K562 (cell line): ENCODE measurements at regions not wholly inside any gene's neighbourhood (a gene's known extent, or its start where the extent isn't known, plus 50 kb on each side); places are given as distances from the start of the nearest gene placed in this dataset.

Experiments
- ATAC-seq: fragments of 200-7000 bp; cut with Tn5 transposase; 3 replicates; pipeline ENCODE4 v1.9.1; 2020; ENCODE audit warnings: moderate library complexity
- BruUV-seq: library from RNA; stranded (reverse); fragments of 400-500 nt; replicated peaks from 2 replicates; lab custom pipeline; 2021; lab: Mats Ljungman, UMichigan
- CTCF ChIA-PET: fragments of 300-600 bp; formaldehyde crosslinking; extraction: SDS; loops from one replicate; lab custom pipeline; 2021; ENCODE audit warnings: low intra/inter-chr PET ratio; lab: Yijun Ruan, JAX
- POLR2A ChIA-PET: fragments of 300-600, 350-650 bp; sonication (Branson Sonifier 250); formaldehyde crosslinking; extraction: SDS; loops from one replicate; lab custom pipeline; 2021; ENCODE audit warnings: antibody characterized with exemption, inconsistent platforms; lab: Yijun Ruan, JAX
- DNase-seq, 4 experiments: peaks; one replicate each; pipeline versions ENCODE4 v3.0.0 to v3.0.0-alpha.2; 2011 to 2018; ENCODE audit warnings: low spot score in 3 of 4, mixed read lengths in 3 of 4; ENCODE audit errors: extremely low read depth in 1 of 4
- FAIRE-seq: peaks from 2 replicates; lab custom pipeline; 2011; peaks lifted over from hg19 to GRCh38; lab: Jason Lieb, UNC
- H2AFZ ChIP-seq: 2 replicates; pipeline ENCODE4 v1.6.0; 2011; ENCODE audit warnings: low read depth, low read length, control low read depth, inconsistent platforms
- H3K27ac ChIP-seq: fragments of 200-600 bp; 3 replicates; pipeline ENCODE4 v1.8.0; 2011; ENCODE audit warnings: low read depth, mild to moderate bottlenecking, control low read depth, inconsistent platforms, low read length, moderate library complexity, mixed read lengths; ENCODE audit errors: extremely low read depth
- H3K27me3 ChIP-seq, 2 experiments: fragments of 300-600 bp in 1 of 2; 2 replicates in 1 of 2; 3 replicates in 1 of 2; pipeline versions ENCODE4 v1.6.0 to v1.8.0; 2011; ENCODE audit warnings: inconsistent platforms in 2 of 2, low read length in 2 of 2, mild to moderate bottlenecking in 1 of 2, mixed read lengths in 1 of 2, moderate library complexity in 1 of 2; ENCODE audit not compliant: control insufficient read depth in 2 of 2, insufficient read depth in 2 of 2
- H3K36me3 ChIP-seq: fragments of 300-600 bp; 3 replicates; pipeline ENCODE4 v1.8.0; 2011; ENCODE audit warnings: mild to moderate bottlenecking, low read length, inconsistent platforms; ENCODE audit not compliant: control insufficient read depth, insufficient read depth
- H3K4me1 ChIP-seq, 2 experiments: fragments of 200-600 bp in 1 of 2; replicated peaks in 1 of 2; 2 replicates in 1 of 2; 3 replicates in 1 of 2; pipeline versions ENCODE4 v1.5.1 to v1.8.0; 2011; ENCODE audit warnings: inconsistent platforms in 2 of 2, low read length in 2 of 2, mild to moderate bottlenecking in 1 of 2, mixed read lengths in 1 of 2, moderate library complexity in 1 of 2; ENCODE audit not compliant: control insufficient read depth in 2 of 2, insufficient read depth in 2 of 2
- H3K4me2 ChIP-seq: 2 replicates; pipeline ENCODE4 v1.6.1; 2011; ENCODE audit warnings: low read length, control low read depth, inconsistent platforms, mixed read lengths; ENCODE audit not compliant: insufficient read depth
- H3K4me3 ChIP-seq: fragments of 200-600 bp; sonication (generic), shearing (Covaris generic); 2 replicates; pipeline ENCODE4 v1.5.1; 2016; ENCODE audit warnings: control low read depth, inconsistent platforms
- H3K79me2 ChIP-seq: fragments of 200-600 bp; 3 replicates; pipeline ENCODE4 v1.8.0; 2011; ENCODE audit warnings: low read length, inconsistent platforms; ENCODE audit not compliant: control insufficient read depth, insufficient read depth
- H3K9ac ChIP-seq, 2 experiments: 2 replicates each; pipeline versions ENCODE4 v1.6.0 to v1.6.1; 2011; ENCODE audit warnings: low read depth in 2 of 2, low read length in 2 of 2, control low read depth in 1 of 2, inconsistent platforms in 1 of 2, mild to moderate bottlenecking in 1 of 2, mixed read lengths in 1 of 2; ENCODE audit not compliant: insufficient read depth in 1 of 2
- H3K9me1 ChIP-seq: one replicate; pipeline ENCODE4 v1.6.0; 2011; ENCODE audit warnings: inconsistent platforms, mild to moderate bottlenecking, low read length, moderate library complexity; ENCODE audit not compliant: control insufficient read depth, insufficient read depth
- H3K9me3 ChIP-seq: replicated peaks from 2 replicates; pipeline ENCODE4 v1.5.1; 2011; ENCODE audit warnings: low read depth, low read length, inconsistent platforms; ENCODE audit not compliant: control insufficient read depth, insufficient read depth
- H4K20me1 ChIP-seq: replicated peaks from 2 replicates; pipeline ENCODE4 v1.6.1; 2011; ENCODE audit warnings: low read length, inconsistent platforms, mixed read lengths; ENCODE audit not compliant: control insufficient read depth, insufficient read depth
- BHLHE40 ChIP-seq: IDR thresholded peaks from 2 replicates; pipeline ENCODE4 v1.6.1; 2011; ENCODE audit warnings: low read length, improper control_type of control experiment
- CTCF ChIP-seq, 3 experiments: IDR thresholded peaks in 2 of 3; conservative IDR thresholded peaks in 1 of 3; 2 replicates each; pipeline ENCODE4 v1.5.1; 2011 to 2012; ENCODE audit warnings: low read length in 3 of 3, mild to moderate bottlenecking in 3 of 3, control low read depth in 2 of 3, improper control_type of control experiment in 1 of 3, inconsistent platforms in 1 of 3, low read depth in 1 of 3, mixed read lengths in 1 of 3, moderate library complexity in 1 of 3; ENCODE audit not compliant: insufficient read depth in 2 of 3
- ELK1 ChIP-seq: sonication (generic); formaldehyde crosslinking; IDR thresholded peaks from 2 replicates; pipeline ENCODE4 v1.8.1; 2022; ENCODE audit warnings: missing genetic modification reagents
- HDAC1 ChIP-seq, 2 experiments: fragments of 450-650 bp; IDR thresholded peaks; 2 replicates each; pipeline ENCODE4 v1.6.1; 2016 to 2017; ENCODE audit warnings: inconsistent platforms in 1 of 2, mild to moderate bottlenecking in 1 of 2, moderate library complexity in 1 of 2
- HLTF ChIP-seq: fragments of 450-650 bp; IDR thresholded peaks from 2 replicates; pipeline ENCODE4 v1.6.1; 2016
- HOXB6 ChIP-seq: fragments of 250-450 bp; sonication (Bioruptor Pico); IDR thresholded peaks from 2 replicates; pipeline ENCODE4 v1.5.1; 2022; ENCODE audit warnings: mild to moderate bottlenecking, borderline replicate concordance
- KAT8 ChIP-seq: fragments of 450-650 bp; IDR thresholded peaks from 2 replicates; pipeline ENCODE4 v1.6.1; 2016; ENCODE audit warnings: low read depth, mild to moderate bottlenecking
- NFE2L1 ChIP-seq: fragments of 450-650 bp; IDR thresholded peaks from 2 replicates; pipeline ENCODE4 v1.6.1; 2016; ENCODE audit warnings: missing genetic modification characterization, low read depth, mild to moderate bottlenecking, missing compliant biosample characterization, moderate library complexity, borderline replicate concordance
- POLR3G ChIP-seq: IDR thresholded peaks from 2 replicates; pipeline ENCODE4 v1.6.1; 2011; ENCODE audit not compliant: insufficient read length, insufficient replicate concordance; ENCODE audit errors: extremely low read depth
- SETDB1 ChIP-seq: IDR thresholded peaks from one replicate; pipeline ENCODE4 v1.6.1; 2012; ENCODE audit warnings: low read length, control low read depth, inconsistent platforms
- SLC30A9 ChIP-seq: fragments of 250-450 bp; sonication (Bioruptor Pico); IDR thresholded peaks from 2 replicates; pipeline ENCODE4 v1.8.0; 2022; ENCODE audit warnings: mild to moderate bottlenecking, moderate library complexity
- SREBF1 ChIP-seq: fragments of 150-350 bp; IDR thresholded peaks from 2 replicates; pipeline ENCODE4 v1.6.1; 2014; ENCODE audit warnings: antibody characterized with exemption, low read depth, low read length, borderline replicate concordance
- ZBTB11 ChIP-seq, 3 experiments: fragments of 200-800 bp in 1 of 3; fragments of 250-450 bp in 1 of 3; fragments of 450-650 bp in 1 of 3; sonication (Bioruptor Pico) in 1 of 3; sonication (Bioruptor generic) in 1 of 3; formaldehyde crosslinking in 1 of 3; IDR thresholded peaks; 2 replicates each; pipeline versions ENCODE4 v1.6.1 to v1.8.0; 2016 to 2022; ENCODE audit warnings: mild to moderate bottlenecking in 2 of 3, missing genetic modification characterization in 2 of 3, missing compliant biosample characterization in 1 of 3, moderate library complexity in 1 of 3
- ZNF12 ChIP-seq: sonication (generic); formaldehyde crosslinking; IDR thresholded peaks from 2 replicates; pipeline ENCODE4 v1.4.0; 2020; ENCODE audit warnings: mild to moderate bottlenecking, missing genetic modification reagents
- ZNF589 ChIP-seq: fragments of 200-800 bp; sonication (Bioruptor generic); IDR thresholded peaks from 2 replicates; pipeline ENCODE4 v1.6.1; 2016; ENCODE audit warnings: low read depth, missing genetic modification characterization, missing compliant biosample characterization
- whole genome bisulfite sequencing: fragments of 100-300 bp; shearing (Covaris generic); methylation state at CpG from one replicate; pipeline ENCODE4 v1.1.6; 2016; ENCODE audit warnings: low coverage, mixed read lengths; ENCODE audit not compliant: insufficient coverage; ENCODE audit errors: missing lambda C conversion rate; 5-methylcytosine and 5-hydroxymethylcytosine counted together
- in situ Hi-C: fragments of 300-500 bp; cut with MboI; formaldehyde crosslinking; loops from 4 replicates; pipeline ENCODE4 v1.15.0; 2018; ENCODE audit warnings: inconsistent platforms, mixed read lengths
- intact Hi-C: fragments of 100-400 bp; cut with micrococcal nuclease; formaldehyde crosslinking; loops from 2 replicates; pipeline ENCODE4 v1.14.2; 2022

- H3K27me3 ChIP-seq: no peaks in the 10 kb centered on the region
- H2AFZ ChIP-seq: no peak overlapping the region
- ChIA-PET POLR2A (no interaction called here), CTCF (no interaction called here)
- H3K9me1 ChIP-seq: no peaks in the 10 kb centered on the region
- H3K79me2 ChIP-seq: no peaks in the 10 kb centered on the region
- no peak overlapping the region for H3K9ac ChIP-seq
- no peaks in the 10 kb centered on the region for H3K36me3 ChIP-seq
- H3K4me2 ChIP-seq: no peak overlapping the region
- in situ Hi-C loops: no loop called here
- no peaks in the 10 kb centered on the region for H3K4me1 ChIP-seq
- DNase-seq: no peak
- 9% methylated on average over 3 of the region's 3 CpGs for WGBS
- intact Hi-C loops: no loop called here
- ATAC-seq: no peak
- BruUV-seq: no TSS peak
- H4K20me1 ChIP-seq: no peaks in the 10 kb centered on the region
- H3K27ac ChIP-seq: no peak overlapping the region
- FAIRE-seq: no peak
- no peaks in the 10 kb centered on the region for H3K9me3 ChIP-seq
- H3K4me3 ChIP-seq: no peak overlapping the region
- TF ChIP-seq ZNF589: no peak
- TF ChIP-seq BHLHE40: no peak
- TF ChIP-seq HOXB6: no peak
- TF ChIP-seq SLC30A9 (CRISPR knock-in tag): no peak
- no peak for TF ChIP-seq ZNF12 (CRISPR knock-in tag)
- no peak for TF ChIP-seq HLTF
- no peak for TF ChIP-seq NFE2L1 (tag)
- TF ChIP-seq ELK1 (CRISPR knock-in tag): no peak
- no peak for TF ChIP-seq CTCF (IDR thresholded peaks at IDR 0.05 in 2 of 3, conservative IDR thresholded peaks at IDR 0.05 in 1 of 3; ENCODE audit: insufficient read depth in 2 of 3, low read depth in 1 of 3, low read length in 3 of 3)
- no peak for TF ChIP-seq KAT8
- no peak for TF ChIP-seq ZBTB11 (CRISPR knock-in tag; IDR thresholded peaks at IDR 0.05)
- TF ChIP-seq SREBF1: no peak
- TF ChIP-seq HDAC1 (IDR thresholded peaks at IDR 0.05): no peak
- no peak for TF ChIP-seq POLR3G
- no peak for TF ChIP-seq SETDB1
Observed at GRCh38 chr4:127103681-127104115, 529.1 kb upstream of the INTU start.
